GM23338 (cell line): ENCODE measurements at regions not wholly inside any gene's neighbourhood (a gene's known extent, or its start where the extent isn't known, plus 50 kb on each side); places are given as distances from the start of the nearest gene placed in this dataset.

Source experiments
- ATAC-seq: fragments of 200-7000 bp; cut with Tn5 transposase; 3 replicates; pipeline ENCODE4 v1.9.1; 2020
- DNase-seq: peaks from one replicate; pipeline ENCODE4 v3.0.0-alpha.2; 2015; ENCODE audit warnings: low spot score
- H2AFZ ChIP-seq: fragments of 200-600 bp; sonication (generic); 2 replicates; pipeline ENCODE4 v1.8.0; 2016; ENCODE audit warnings: antibody characterized with exemption, mild to moderate bottlenecking, moderate library complexity
- H3F3A ChIP-seq: fragments of 200-600 bp; sonication (generic); replicated peaks from 2 replicates; pipeline ENCODE4 v1.8.0; 2017; ENCODE audit warnings: antibody characterized with exemption, mixed run types, low read depth
- H3K27ac ChIP-seq: fragments of 200-600 bp; sonication (generic); 2 replicates; pipeline ENCODE4 v1.6.1; 2016; ENCODE audit warnings: low read depth
- H3K27me3 ChIP-seq: fragments of 200-600 bp; sonication (generic); 2 replicates; pipeline ENCODE4 v1.8.0; 2016; ENCODE audit warnings: mild to moderate bottlenecking, mixed run types, moderate library complexity; ENCODE audit not compliant: insufficient read depth
- H3K36me3 ChIP-seq: fragments of 200-600 bp; sonication (generic); 2 replicates; pipeline ENCODE4 v1.8.0; 2016; ENCODE audit warnings: mild to moderate bottlenecking; ENCODE audit not compliant: insufficient read depth
- H3K4me1 ChIP-seq: fragments of 200-600 bp; sonication (generic); 2 replicates; pipeline ENCODE4 v1.8.0; 2016; ENCODE audit warnings: mild to moderate bottlenecking, moderate library complexity; ENCODE audit not compliant: insufficient read depth
- H3K4me2 ChIP-seq: fragments of 200-600 bp; sonication (generic); 2 replicates; pipeline ENCODE4 v1.7.1; 2017; ENCODE audit warnings: mixed run types
- H3K4me3 ChIP-seq: fragments of 200-600 bp; sonication (generic); 2 replicates; pipeline ENCODE4 v1.6.1; 2016; ENCODE audit warnings: mixed run types
- H3K79me2 ChIP-seq: fragments of 200-600 bp; sonication (generic); replicated peaks from 2 replicates; pipeline ENCODE4 v1.8.0; 2017; ENCODE audit warnings: mild to moderate bottlenecking; ENCODE audit not compliant: insufficient read depth
- H3K9me2 ChIP-seq: fragments of 200-600 bp; sonication (generic); 2 replicates; pipeline ENCODE4 v1.8.0; 2017; ENCODE audit not compliant: insufficient read depth
- H4K20me1 ChIP-seq: fragments of 200-600 bp; sonication (generic); replicated peaks from 2 replicates; pipeline ENCODE4 v1.8.0; 2017; ENCODE audit warnings: mild to moderate bottlenecking; ENCODE audit not compliant: insufficient read depth
- H3K27ac Mint-ChIP-seq: 2 replicates; pipeline ENCODE4 v1.8.0; 2020; ENCODE audit warnings: inconsistent platforms, mild to moderate bottlenecking, moderate library complexity, mixed read lengths
- H3K27me3 Mint-ChIP-seq: 3 replicates; pipeline ENCODE4 v1.8.0; 2022; ENCODE audit warnings: low read depth, mild to moderate bottlenecking, moderate library complexity, mixed read lengths, inconsistent platforms; ENCODE audit not compliant: insufficient read depth, poor library complexity
- H3K36me3 Mint-ChIP-seq: 3 replicates; pipeline ENCODE4 v1.8.0; 2021; ENCODE audit warnings: low read depth, mild to moderate bottlenecking, inconsistent platforms, moderate library complexity, mixed read lengths
- H3K4me1 Mint-ChIP-seq: 3 replicates; pipeline ENCODE4 v1.8.0; 2020; ENCODE audit warnings: mild to moderate bottlenecking, inconsistent platforms, mixed read lengths
- H3K4me3 Mint-ChIP-seq: 3 replicates; pipeline ENCODE4 v1.8.0; 2021; ENCODE audit warnings: moderate library complexity, mild to moderate bottlenecking, inconsistent platforms, mixed read lengths
- H3K9me3 Mint-ChIP-seq: 3 replicates; pipeline ENCODE4 v1.8.0; 2020; ENCODE audit warnings: moderate library complexity, mild to moderate bottlenecking, inconsistent platforms, mixed read lengths
- EZH2 ChIP-seq: fragments of 200-600 bp; sonication (generic); IDR thresholded peaks from one replicate; pipeline ENCODE4 v1.8.0; 2017; ENCODE audit warnings: antibody characterized with exemption, mild to moderate bottlenecking, low read depth; ENCODE audit not compliant: unreplicated experiment
- EZH2phosphoT487 ChIP-seq: fragments of 200-600 bp; sonication (generic); IDR thresholded peaks from one replicate; pipeline ENCODE4 v1.8.1; 2018; ENCODE audit warnings: antibody characterized with exemption; ENCODE audit not compliant: unreplicated experiment
- REST ChIP-seq: IDR thresholded peaks from one replicate; pipeline ENCODE4 v1.6.1; 2018; ENCODE audit warnings: antibody characterized with exemption; ENCODE audit not compliant: unreplicated experiment
- STAT1 ChIP-seq: IDR thresholded peaks from one replicate; pipeline ENCODE4 v1.6.1; 2016; ENCODE audit warnings: antibody characterized with exemption; ENCODE audit not compliant: unreplicated experiment
- ZNF331 ChIP-seq: fragments of 250-450 bp; sonication (Bioruptor Pico); IDR thresholded peaks from 2 replicates; pipeline ENCODE4 v1.5.0; 2020; ENCODE audit warnings: low read depth, mild to moderate bottlenecking, moderate library complexity

DNA sequence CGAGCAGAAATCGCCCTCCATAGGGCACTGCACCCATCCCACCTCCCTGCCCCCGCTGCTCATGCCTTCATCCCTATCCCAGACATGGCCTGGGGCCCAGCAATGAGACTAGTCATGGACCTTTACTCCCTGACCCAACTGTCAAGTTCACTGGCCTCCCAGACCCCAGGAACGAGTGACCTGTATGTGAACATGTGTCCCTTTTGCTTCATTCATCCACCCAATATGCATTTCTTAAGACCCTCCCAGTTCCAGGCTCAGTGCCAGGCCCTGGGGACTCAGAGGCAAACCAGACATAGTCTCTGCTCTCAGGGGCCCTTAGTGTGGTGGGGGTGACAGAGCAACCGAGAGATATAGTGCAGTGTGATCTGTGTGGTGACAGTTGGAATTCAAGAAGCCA is 67.0 kb downstream of the EFNB1 start:
- peaks cover 27% of the 10 kb centered on the region for H3K4me1 Mint-ChIP-seq
- no peak overlapping the region for H3K4me3 ChIP-seq
- H2AFZ ChIP-seq: no peak overlapping the region
- peaks cover 17% of the 10 kb centered on the region for H3K27me3 ChIP-seq
- H3K36me3 ChIP-seq: no peaks in the 10 kb centered on the region
- no peak overlapping the region for H3K4me2 ChIP-seq
- no peaks in the 10 kb centered on the region for H3K36me3 Mint-ChIP-seq
- no peaks in the 10 kb centered on the region for H3K4me1 ChIP-seq
- no peaks in the 10 kb centered on the region for H4K20me1 ChIP-seq
- no peaks in the 10 kb centered on the region for H3F3A ChIP-seq
- H3K9me2 ChIP-seq: no peaks in the 10 kb centered on the region
- H3K27ac ChIP-seq: no peak overlapping the region
- no peak for TF ChIP-seq ZNF331 (CRISPR knock-in tag)
- no peak for DNase-seq
- no peak overlapping the region for H3K4me3 Mint-ChIP-seq
- H3K79me2 ChIP-seq: no peaks in the 10 kb centered on the region
- ATAC-seq: no peak
- H3K27ac Mint-ChIP-seq: no peak overlapping the region
- peaks cover 3% of the 10 kb centered on the region; the same call in 1 of the 3 replicates for H3K9me3 Mint-ChIP-seq
- H3K27me3 Mint-ChIP-seq: peaks cover 13% of the 10 kb centered on the region

GRCh38 chrX:68895341-68895755 is 66.5 kb downstream of the EFNB1 start:
- H3K27ac ChIP-seq: no peak overlapping the region
- no peak for TF ChIP-seq ZNF331 (CRISPR knock-in tag)
- Mint-ChIP-seq H3K36me3 (no peaks in the 10 kb centered on the region), H3K4me3 (no peak overlapping the region), H3K4me1 (peaks cover 27% of the 10 kb centered on the region), H3K27me3 (peaks cover 13% of the 10 kb centered on the region), H3K9me3 (peaks cover 3% of the 10 kb centered on the region; the same call in 1 of the 3 replicates), H3K27ac (no peak overlapping the region)
- no peaks in the 10 kb centered on the region for H3K9me2 ChIP-seq
- no peaks in the 10 kb centered on the region for H3K4me1 ChIP-seq
- no peak for DNase-seq
- no peaks in the 10 kb centered on the region for H3F3A ChIP-seq
- H3K79me2 ChIP-seq: no peaks in the 10 kb centered on the region
- no peaks in the 10 kb centered on the region for H4K20me1 ChIP-seq
- peak overlapping the region; percentile 64; the same call in 1 of the 2 replicates for H3K4me2 ChIP-seq
- peak overlapping the region; percentile 41; the same call in 1 of the 2 replicates for H3K4me3 ChIP-seq
- H2AFZ ChIP-seq: no peak overlapping the region
- no peaks in the 10 kb centered on the region for H3K36me3 ChIP-seq
- ATAC-seq: no peak
- peaks cover 17% of the 10 kb centered on the region for H3K27me3 ChIP-seq

DNA sequence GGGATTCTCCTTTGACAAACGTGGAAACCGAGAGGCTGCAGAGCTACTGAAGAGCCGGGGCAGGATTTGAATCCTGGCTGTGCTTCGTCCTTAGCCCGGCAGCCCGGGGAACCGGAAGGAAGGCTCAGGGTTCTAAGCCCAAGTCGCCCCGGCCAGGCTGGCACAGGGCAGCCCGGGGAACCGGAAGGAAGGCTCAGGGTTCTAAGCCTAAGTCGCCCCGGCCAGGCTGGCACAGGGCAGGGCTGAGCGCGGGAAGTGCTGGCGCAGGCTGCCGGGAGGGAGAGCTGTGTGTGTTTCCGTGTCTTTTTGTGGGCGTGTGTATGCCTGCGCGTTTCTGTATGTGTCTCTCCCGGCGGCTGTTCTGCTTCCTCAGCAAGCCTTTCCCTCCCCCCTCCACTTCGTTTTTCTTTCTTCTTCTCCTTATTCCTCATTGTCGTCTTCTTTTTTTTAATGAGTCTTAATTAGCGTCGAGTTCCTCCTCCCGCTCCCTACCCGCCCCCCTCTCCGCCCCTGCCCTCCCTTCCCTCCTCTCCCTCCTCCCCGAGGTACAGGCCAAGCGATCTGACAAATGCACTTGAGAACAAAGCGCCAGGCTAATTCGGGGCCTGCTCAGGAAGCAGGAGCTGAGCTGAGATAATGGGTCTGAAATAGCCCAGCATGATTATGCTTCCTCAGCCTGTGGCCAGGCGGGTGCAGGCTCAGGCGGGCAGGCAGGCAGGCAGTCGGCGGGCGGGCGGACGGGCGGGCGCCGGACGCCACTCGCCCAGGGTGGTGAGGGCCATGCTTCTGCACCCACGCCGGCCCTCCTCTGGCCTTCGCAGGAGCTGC is 65.9 kb downstream of the EFNB1 start:
- Mint-ChIP-seq H3K27me3 (peaks cover 13% of the 10 kb centered on the region), H3K4me1 (peaks cover 27% of the 10 kb centered on the region), H3K9me3 (peaks cover 3% of the 10 kb centered on the region; the same call in 1 of the 3 replicates), H3K36me3 (no peaks in the 10 kb centered on the region), H3K27ac (no peak overlapping the region), H3K4me3 (peak overlapping the region; percentile 55; the same call in 2 of the 3 replicates)
- H2AFZ ChIP-seq: no peak overlapping the region; the same call in 1 of the 2 replicates
- no peaks in the 10 kb centered on the region for H3K79me2 ChIP-seq
- no peaks in the 10 kb centered on the region for H4K20me1 ChIP-seq
- H3K4me2 ChIP-seq: peak overlapping the region; percentile 64; the same call in 1 of the 2 replicates
- no peak overlapping the region for H3K27ac ChIP-seq
- no peaks in the 10 kb centered on the region for H3K36me3 ChIP-seq
- peak overlapping the region; percentile 41; the same call in 1 of the 2 replicates for H3K4me3 ChIP-seq
- no peaks in the 10 kb centered on the region for H3F3A ChIP-seq
- DNase-seq (peak; percentile 35), ATAC-seq (peak; percentile 57)
- H3K4me1 ChIP-seq: no peaks in the 10 kb centered on the region
- peaks cover 17% of the 10 kb centered on the region for H3K27me3 ChIP-seq
- H3K9me2 ChIP-seq: no peaks in the 10 kb centered on the region
- no peak for TF ChIP-seq STAT1
- no peak for TF ChIP-seq EZH2phosphoT487
- no peak for TF ChIP-seq REST
- TF ChIP-seq EZH2: no peak
